ENCODE measurements at regions not wholly inside any gene's neighbourhood (a gene's known extent, or its start where the extent isn't known, plus 50 kb on each side); places are given as distances from the start of the nearest gene placed in this dataset.

- DNase-seq, result peak; percentile 34
Observed at GRCh38 chr1:4322881-4323280, 331.5 kb upstream of the AJAP1 start.

- no peak for DNase-seq
Observed at GRCh38 chr1:4323309-4323708, 331.1 kb upstream of the AJAP1 start.

GRCh38 chr1:4324525-4324924 is 329.9 kb upstream of the AJAP1 start:
- DNase-seq, result no peak

GRCh38 chr1:4327142-4327541 is 327.3 kb upstream of the AJAP1 start:
- DNase-seq, result no peak

- DNase-seq, result no peak
Observed at GRCh38 chr1:4328402-4329071, 325.9 kb upstream of the AJAP1 start.

GRCh38 chr1:4330805-4331766 is 323.3 kb upstream of the AJAP1 start:
- no peak for DNase-seq

GRCh38 chr1:4331767-4332163 is 322.6 kb upstream of the AJAP1 start:
- DNase-seq, result no peak

- no peak for DNase-seq
Observed at GRCh38 chr1:4336507-4336906, 317.9 kb upstream of the AJAP1 start.

- no peak for DNase-seq
Observed at GRCh38 chr1:4341421-4341820, 313.0 kb upstream of the AJAP1 start.

GRCh38 chr1:4344065-4344732 is 310.2 kb upstream of the AJAP1 start:
- no peak for DNase-seq

- no peak for DNase-seq
Observed at GRCh38 chr1:4345094-4345493, 309.3 kb upstream of the AJAP1 start.

- no peak for DNase-seq
Observed at GRCh38 chr1:4346131-4346530, 308.3 kb upstream of the AJAP1 start.

GRCh38 chr1:4351453-4351852 is 303.0 kb upstream of the AJAP1 start:
- no peak for DNase-seq

- no peak for DNase-seq
Observed at GRCh38 chr1:4353090-4353856, 301.1 kb upstream of the AJAP1 start.

GRCh38 chr1:4355839-4356238 is 298.6 kb upstream of the AJAP1 start:
- no peak for DNase-seq

GRCh38 chr1:4362314-4363044 is 291.9 kb upstream of the AJAP1 start:
- no peak for DNase-seq

- DNase-seq, result no peak
Observed at GRCh38 chr1:4366091-4366490, 288.3 kb upstream of the AJAP1 start.

GRCh38 chr1:4367230-4367777 is 287.1 kb upstream of the AJAP1 start:
- no peak for DNase-seq

- no peak for DNase-seq
Observed at GRCh38 chr1:4369335-4369734, 285.1 kb upstream of the AJAP1 start.

- DNase-seq, result no peak
Observed at GRCh38 chr1:4371849-4372248, 282.6 kb upstream of the AJAP1 start.

- DNase-seq, result no peak
Observed at GRCh38 chr1:4375812-4376211, 278.6 kb upstream of the AJAP1 start.
